ENCODE measurements at regions not wholly inside any gene's neighbourhood (a gene's known extent, or its start where the extent isn't known, plus 50 kb on each side); places are given as distances from the start of the nearest gene placed in this dataset.

DNA sequence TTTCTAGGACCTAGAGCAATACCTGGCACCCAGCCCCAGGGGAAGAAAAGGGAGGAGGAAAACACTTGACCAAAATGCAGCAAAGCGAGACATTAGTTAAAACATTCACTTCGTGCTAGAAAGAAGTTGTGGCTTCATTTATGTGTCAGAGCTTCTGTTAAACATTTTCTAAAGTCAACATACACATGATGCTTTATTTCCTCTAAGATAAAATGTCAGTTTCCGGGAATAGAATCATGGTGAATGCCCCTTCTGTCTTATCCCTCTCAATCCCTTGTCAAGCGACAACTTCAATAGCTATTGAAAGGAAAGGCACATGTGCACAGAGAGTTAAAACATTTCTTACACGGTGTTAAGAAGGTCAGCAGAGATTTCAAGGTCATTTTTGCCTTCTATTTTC lies 404.6 kb upstream of the CWC22 start:
- Histone ChIP-seq H3K36me3 (no peaks in the 10 kb centered on the region), H3K4me3 (ENCODE audit: low read depth in 1 of 2, low read length in 1 of 2) (no peak overlapping the region), H3K9me3 (no peaks in the 10 kb centered on the region), H3K27me3 (no peaks in the 10 kb centered on the region), H3K27ac (no peak overlapping the region), H3K4me1 (ENCODE audit: control insufficient read depth in 1 of 2, insufficient read depth in 1 of 2, low read depth in 1 of 2, low read length in 1 of 2) (no peaks in the 10 kb centered on the region)
- TF ChIP-seq, protein P1, sequence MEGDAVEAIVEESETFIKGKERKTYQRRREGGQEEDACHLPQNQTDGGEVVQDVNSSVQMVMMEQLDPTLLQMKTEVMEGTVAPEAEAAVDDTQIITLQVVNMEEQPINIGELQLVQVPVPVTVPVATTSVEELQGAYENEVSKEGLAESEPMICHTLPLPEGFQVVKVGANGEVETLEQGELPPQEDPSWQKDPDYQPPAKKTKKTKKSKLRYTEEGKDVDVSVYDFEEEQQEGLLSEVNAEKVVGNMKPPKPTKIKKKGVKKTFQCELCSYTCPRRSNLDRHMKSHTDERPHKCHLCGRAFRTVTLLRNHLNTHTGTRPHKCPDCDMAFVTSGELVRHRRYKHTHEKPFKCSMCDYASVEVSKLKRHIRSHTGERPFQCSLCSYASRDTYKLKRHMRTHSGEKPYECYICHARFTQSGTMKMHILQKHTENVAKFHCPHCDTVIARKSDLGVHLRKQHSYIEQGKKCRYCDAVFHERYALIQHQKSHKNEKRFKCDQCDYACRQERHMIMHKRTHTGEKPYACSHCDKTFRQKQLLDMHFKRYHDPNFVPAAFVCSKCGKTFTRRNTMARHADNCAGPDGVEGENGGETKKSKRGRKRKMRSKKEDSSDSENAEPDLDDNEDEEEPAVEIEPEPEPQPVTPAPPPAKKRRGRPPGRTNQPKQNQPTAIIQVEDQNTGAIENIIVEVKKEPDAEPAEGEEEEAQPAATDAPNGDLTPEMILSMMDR (IDR thresholded peaks at IDR 0.05): no peak

DNA sequence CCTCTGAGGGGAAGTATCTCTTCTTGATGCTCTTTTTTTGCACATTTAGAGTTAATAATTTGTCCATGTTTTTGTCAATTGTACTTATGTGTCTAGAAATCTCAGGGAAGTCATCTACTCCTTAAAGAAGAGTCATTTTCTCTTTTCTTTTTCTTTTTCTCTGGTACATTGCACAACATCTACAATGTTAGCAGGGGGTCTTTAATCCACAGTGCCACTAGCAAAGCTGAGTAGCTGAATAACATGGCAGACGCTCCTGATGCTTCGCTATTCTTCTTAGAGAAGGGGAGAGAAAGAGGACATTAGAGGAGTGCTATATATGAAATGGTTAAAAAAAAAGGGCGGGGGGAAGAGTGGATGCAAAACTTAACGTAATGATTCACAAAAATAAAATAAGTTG lies 399.6 kb upstream of the CWC22 start:
- H3K27me3 ChIP-seq: no peaks in the 10 kb centered on the region
- TF ChIP-seq, protein P1 (IDR thresholded peaks at IDR 0.05): no peak
- H3K4me3 ChIP-seq (ENCODE audit: low read depth in 1 of 2, low read length in 1 of 2): no peak overlapping the region
- no peaks in the 10 kb centered on the region for H3K9me3 ChIP-seq
- no peaks in the 10 kb centered on the region for H3K36me3 ChIP-seq
- no peak overlapping the region for H3K27ac ChIP-seq
- H3K4me1 ChIP-seq (ENCODE audit: control insufficient read depth in 1 of 2, insufficient read depth in 1 of 2, low read depth in 1 of 2, low read length in 1 of 2): no peaks in the 10 kb centered on the region

DNA sequence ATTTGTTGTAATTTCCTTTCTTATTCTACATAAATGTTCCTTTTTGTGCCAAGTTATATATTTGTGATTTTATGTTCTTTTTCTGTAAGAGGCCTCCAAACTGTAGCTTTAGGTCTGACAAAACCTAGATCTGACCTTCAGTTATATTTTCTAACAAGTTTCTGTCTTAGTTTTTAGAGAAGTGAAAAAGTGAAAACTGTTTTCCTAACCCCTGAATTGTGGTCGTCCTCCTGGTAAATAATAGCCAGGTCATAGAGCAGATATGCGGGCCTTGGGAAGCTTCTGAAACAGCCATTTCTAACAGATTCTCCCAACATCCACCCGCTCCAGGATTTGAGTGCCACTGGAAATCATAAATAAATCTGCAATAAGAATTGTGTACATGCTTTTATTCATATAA lies 398.4 kb upstream of the CWC22 start:
- no peaks in the 10 kb centered on the region for H3K9me3 ChIP-seq
- no peaks in the 10 kb centered on the region for H3K36me3 ChIP-seq
- H3K4me3 ChIP-seq (ENCODE audit: low read depth in 1 of 2, low read length in 1 of 2): no peak overlapping the region
- TF ChIP-seq, protein P1 (IDR thresholded peaks at IDR 0.05): no peak
- no peak overlapping the region for H3K27ac ChIP-seq
- H3K27me3 ChIP-seq: no peaks in the 10 kb centered on the region
- H3K4me1 ChIP-seq (ENCODE audit: control insufficient read depth in 1 of 2, insufficient read depth in 1 of 2, low read depth in 1 of 2, low read length in 1 of 2): no peaks in the 10 kb centered on the region

DNA sequence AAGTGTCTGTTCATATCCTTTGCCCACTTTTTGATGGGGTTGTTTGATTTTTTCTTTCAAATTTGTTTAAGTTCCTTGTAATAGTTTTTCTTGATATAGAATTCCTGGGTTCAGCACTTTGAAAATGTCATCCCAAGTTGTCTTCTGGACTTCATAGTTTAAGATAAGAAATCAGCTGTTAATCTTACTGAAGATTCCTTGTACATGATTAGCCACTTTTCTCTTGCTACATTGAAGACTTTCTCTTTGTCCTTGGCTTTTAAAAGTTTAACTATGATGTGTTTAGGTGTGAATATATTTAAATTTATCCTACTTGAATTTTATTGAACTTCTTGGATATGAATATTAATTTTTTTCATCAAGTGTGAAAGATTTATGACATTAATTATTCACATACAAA lies 387.2 kb upstream of the CWC22 start:
- Histone ChIP-seq H3K27ac (no peak overlapping the region), H3K9me3 (no peaks in the 10 kb centered on the region), H3K27me3 (no peaks in the 10 kb centered on the region), H3K36me3 (no peaks in the 10 kb centered on the region), H3K4me3 (ENCODE audit: low read depth in 1 of 2, low read length in 1 of 2) (no peak overlapping the region), H3K4me1 (ENCODE audit: control insufficient read depth in 1 of 2, insufficient read depth in 1 of 2, low read depth in 1 of 2, low read length in 1 of 2) (no peaks in the 10 kb centered on the region)
- TF ChIP-seq, protein P1 (IDR thresholded peaks at IDR 0.05): no peak

DNA sequence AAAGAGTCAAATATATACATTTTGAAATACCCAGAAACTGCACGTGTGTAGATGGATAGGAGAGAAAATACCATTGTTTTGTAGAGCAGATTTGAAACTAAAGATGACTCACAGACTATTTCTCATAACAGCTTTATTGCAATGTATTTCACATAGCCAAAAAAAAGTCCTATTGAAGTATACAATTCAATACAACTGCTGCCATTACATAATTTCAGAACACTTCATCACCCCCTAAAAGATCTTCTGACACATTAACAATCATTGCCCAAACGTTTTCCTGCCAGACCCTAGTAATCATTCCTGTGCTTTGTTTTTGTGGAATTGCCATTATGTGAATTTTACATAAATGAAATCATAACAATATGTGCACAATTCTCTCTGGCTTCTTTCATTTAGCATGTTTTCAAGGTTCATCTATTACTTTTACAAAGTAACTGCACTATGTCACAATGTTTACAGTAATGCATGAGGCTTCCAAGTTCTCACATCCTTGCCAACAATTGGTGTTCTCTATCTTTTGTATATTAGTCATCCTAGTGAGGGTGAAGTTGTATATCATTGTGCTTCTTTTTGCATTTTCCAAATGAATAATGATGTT lies 378.6 kb upstream of the CWC22 start:
- TF ChIP-seq, protein P1 (IDR thresholded peaks at IDR 0.05): no peak
- no peaks in the 10 kb centered on the region for H3K4me1 ChIP-seq (ENCODE audit: control insufficient read depth in 1 of 2, insufficient read depth in 1 of 2, low read depth in 1 of 2, low read length in 1 of 2)
- H3K36me3 ChIP-seq: no peaks in the 10 kb centered on the region
- no peaks in the 10 kb centered on the region for H3K27me3 ChIP-seq
- H3K4me3 ChIP-seq (ENCODE audit: low read depth in 1 of 2, low read length in 1 of 2): no peak overlapping the region
- no peak overlapping the region for H3K27ac ChIP-seq
- H3K9me3 ChIP-seq: no peaks in the 10 kb centered on the region

DNA sequence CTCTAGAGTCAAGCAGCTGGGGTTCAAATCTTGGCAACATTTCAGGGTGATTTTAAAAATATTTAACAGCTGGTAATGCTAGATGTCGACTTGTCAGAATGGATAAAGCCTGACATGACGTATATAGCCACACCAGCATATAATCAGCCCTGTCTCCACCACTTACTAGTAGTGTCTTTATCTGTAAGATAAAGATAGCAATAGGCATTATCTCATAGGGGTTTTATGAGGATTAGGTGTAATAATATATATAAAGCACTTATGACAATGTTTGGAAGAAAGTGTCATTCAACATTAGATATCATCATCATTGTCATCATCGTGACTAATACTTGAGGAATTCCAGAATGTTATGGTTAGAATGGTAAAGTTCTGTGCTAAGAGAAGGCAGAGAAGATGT lies 369.0 kb upstream of the CWC22 start:
- Histone ChIP-seq H3K9me3 (no peaks in the 10 kb centered on the region), H3K4me1 (ENCODE audit: control insufficient read depth in 1 of 2, insufficient read depth in 1 of 2, low read depth in 1 of 2, low read length in 1 of 2) (no peaks in the 10 kb centered on the region), H3K4me3 (ENCODE audit: low read depth in 1 of 2, low read length in 1 of 2) (no peak overlapping the region), H3K36me3 (no peaks in the 10 kb centered on the region), H3K27me3 (no peaks in the 10 kb centered on the region), H3K27ac (no peak overlapping the region)
- TF ChIP-seq, protein P1 (IDR thresholded peaks at IDR 0.05): no peak

Measured in neutrophil (primary cell).